Coronary artery (tissue), 2 donors: ENCODE measurements at regions not wholly inside any gene's neighbourhood (a gene's known extent, or its start where the extent isn't known, plus 50 kb on each side); places are given as distances from the start of the nearest gene placed in this dataset.

ENCODE experiments used
- DNase-seq: peaks from one replicate; pipeline ENCODE4 v3.0.0-alpha.2; 2017; ENCODE audit warnings: low spot score
- H3K27ac ChIP-seq, 2 donors: fragments of 200-600 bp; sonication (generic); one replicate each; pipeline ENCODE4 v1.5.1; 2016 to 2019
- H3K4me3 ChIP-seq: fragments of 200-600 bp; sonication (generic); 2 replicates; pipeline ENCODE4 v1.5.1; 2016; ENCODE audit warnings: mild to moderate bottlenecking, moderate library complexity
- TF ChIP-seq, protein P1 (sequence below): fragments of 200-600 bp; sonication (generic); IDR thresholded peaks from one replicate; pipeline ENCODE4 v1.5.1; 2019; ENCODE audit warnings: antibody characterized with exemption

DNA sequence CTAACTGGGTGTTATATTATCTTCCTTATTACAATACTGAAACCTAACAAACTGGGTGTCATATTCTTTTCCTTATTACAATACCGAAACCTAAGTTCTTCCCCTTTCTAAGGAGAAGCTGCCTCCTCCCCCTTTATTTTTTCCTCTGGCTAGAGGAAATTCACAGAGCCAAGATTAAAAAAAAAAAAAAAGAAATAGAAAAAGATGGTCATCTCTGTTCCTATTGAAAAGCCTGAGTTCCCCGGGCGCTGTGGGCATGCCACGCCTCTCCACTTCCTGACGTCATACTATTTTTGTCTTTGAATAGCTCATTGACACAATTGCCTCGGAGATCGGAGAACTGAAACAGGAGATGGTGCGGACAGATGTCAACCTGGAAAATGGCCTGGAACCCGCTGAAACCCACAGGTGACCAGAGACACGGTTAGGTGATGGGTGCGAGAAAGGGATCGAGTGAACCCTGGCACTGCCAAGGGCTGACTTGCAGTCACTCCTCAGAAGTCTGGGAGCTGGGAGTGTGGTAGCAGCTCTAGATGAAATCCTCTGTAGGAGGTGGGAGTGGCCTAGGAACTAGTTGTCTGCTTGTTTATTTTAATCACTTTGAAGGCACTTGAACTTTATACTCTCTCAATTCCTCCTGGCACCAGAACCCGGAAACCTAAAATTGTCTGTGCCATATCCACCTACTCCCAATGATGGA is 82.2 kb upstream of the NAA20 start:
- peak overlapping the region; percentile 35 to 92 for H3K27ac ChIP-seq
- H3K4me3 ChIP-seq: peak overlapping the region; percentile 62
- TF ChIP-seq, protein P1, sequence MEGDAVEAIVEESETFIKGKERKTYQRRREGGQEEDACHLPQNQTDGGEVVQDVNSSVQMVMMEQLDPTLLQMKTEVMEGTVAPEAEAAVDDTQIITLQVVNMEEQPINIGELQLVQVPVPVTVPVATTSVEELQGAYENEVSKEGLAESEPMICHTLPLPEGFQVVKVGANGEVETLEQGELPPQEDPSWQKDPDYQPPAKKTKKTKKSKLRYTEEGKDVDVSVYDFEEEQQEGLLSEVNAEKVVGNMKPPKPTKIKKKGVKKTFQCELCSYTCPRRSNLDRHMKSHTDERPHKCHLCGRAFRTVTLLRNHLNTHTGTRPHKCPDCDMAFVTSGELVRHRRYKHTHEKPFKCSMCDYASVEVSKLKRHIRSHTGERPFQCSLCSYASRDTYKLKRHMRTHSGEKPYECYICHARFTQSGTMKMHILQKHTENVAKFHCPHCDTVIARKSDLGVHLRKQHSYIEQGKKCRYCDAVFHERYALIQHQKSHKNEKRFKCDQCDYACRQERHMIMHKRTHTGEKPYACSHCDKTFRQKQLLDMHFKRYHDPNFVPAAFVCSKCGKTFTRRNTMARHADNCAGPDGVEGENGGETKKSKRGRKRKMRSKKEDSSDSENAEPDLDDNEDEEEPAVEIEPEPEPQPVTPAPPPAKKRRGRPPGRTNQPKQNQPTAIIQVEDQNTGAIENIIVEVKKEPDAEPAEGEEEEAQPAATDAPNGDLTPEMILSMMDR: no peak
- no peak for DNase-seq

DNA sequence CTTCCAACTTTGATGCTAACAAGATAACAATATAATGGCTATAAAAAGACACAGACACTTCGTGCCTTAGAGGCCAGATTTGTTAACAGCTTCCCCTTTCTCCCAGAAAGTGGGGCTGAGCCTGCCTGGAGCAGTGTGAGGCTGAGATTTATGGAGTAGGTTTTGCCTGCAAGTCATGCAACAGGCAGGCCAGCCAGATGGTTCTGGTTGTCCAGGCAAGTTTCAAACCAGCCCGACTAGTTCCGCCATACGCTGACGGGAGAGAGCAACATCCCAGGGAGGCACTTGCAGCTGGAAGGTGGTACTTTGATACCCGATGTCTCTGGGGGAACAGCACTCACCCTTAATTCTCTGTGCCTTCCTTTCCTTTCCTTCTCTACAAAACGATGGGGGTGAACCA is 81.3 kb upstream of the NAA20 start:
- TF ChIP-seq, protein P1: no peak
- peak overlapping the region; percentile 62 for H3K4me3 ChIP-seq
- no peak for DNase-seq
- H3K27ac ChIP-seq: peak overlapping the region in 1 of 2 donors; percentile 92

DNA sequence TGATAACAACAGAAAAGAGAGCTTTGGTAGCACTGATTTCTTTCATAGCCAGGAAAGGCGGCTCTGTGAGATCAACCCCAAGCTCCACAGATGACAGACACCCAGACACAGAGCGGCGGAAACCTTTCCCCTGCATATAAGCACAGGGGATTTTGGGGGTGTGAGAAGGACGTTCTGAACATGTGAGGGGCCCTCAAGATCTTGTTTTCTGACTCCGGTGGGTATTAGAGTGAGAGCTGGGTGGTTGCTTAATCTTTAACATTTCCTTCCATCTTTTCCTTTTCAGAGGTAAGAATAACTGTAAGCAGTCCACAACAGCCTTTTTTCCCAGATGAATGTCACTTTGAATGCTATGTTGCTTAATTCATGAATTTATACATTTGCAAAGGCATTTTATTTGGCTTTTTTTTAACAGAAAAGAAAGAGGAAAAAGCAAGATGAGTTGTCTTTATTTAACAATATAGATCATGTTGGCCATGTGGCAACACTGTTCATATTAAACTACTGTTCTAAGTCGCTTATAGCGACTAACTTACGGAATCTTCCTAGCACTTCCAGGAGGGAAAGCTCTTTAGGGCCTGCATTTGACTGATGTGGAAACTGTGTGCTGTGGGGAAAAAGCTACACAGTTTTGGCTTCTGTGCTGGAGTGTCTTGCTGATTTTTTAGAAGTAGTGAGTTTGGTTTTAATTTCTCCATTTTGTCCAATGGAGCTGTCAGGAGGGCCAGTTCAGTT is 80.5 kb upstream of the NAA20 start:
- TF ChIP-seq, protein P1: no peak
- H3K4me3 ChIP-seq: peak overlapping the region; percentile 62
- peak overlapping the region in 1 of 2 donors; percentile 92 for H3K27ac ChIP-seq
- no peak for DNase-seq

DNA sequence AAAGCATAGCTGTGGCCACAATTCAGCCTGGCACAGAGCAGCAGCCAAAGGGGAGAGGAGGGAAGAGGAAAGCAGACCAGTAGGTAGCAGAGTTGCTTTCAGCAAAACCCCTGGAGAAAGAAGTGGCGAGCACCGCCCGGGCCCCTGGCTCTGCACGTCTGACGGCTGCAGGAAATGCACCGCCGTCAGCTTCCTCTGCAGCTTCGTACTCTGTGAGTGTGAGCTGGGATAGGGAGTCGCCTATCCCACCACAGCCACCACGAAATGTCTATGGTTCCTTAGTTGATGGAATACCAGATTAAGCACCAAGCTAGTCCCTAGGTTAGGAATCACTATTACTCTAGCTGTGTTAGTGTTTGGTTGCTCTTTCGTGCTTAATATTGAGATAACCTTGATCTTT is 79.9 kb upstream of the NAA20 start:
- DNase-seq: no peak
- TF ChIP-seq, protein P1: no peak
- Histone ChIP-seq H3K4me3 (peak overlapping the region; percentile 62), H3K27ac (peak overlapping the region in 1 of 2 donors; percentile 92)

DNA sequence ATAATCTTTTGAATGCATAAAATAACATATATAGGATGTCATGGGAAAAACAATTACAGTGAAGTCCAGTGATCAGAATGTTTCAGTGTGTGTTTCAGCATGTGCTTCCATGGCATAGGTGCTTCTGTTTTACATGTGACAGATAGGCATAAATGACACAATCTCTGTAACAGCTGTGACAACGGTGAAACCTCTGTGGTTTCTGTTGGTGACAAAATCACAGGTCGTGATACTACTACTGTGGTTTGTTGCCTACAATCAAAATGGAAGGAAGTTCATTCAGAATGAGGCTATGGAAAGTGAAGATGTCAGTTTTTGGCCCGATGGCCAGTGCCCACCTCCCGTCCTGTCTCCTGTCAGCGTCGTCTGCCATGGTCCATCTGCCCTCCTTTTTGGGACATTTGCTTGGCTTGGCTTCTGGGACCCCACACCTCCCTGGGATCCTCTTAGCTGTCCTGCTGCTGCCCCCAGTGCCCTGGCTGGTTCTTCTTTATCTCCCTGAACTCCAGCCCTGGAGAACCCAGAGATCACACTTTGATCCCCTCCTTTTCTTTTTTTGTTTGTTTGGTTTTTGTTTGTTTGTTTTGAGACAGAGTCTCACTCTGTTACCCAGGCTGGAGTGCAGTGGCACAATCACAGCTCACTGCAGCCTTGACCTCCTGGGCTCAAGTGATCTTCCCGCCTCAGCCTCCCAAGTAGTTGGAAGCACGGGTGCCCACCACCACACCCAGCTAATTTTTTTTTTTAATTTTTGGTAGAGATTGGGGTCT is 79.3 kb upstream of the NAA20 start:
- TF ChIP-seq, protein P1: no peak
- no peak overlapping the region for H3K4me3 ChIP-seq
- DNase-seq: no peak
- H3K27ac ChIP-seq: peak overlapping the region in 1 of 2 donors; percentile 92

DNA sequence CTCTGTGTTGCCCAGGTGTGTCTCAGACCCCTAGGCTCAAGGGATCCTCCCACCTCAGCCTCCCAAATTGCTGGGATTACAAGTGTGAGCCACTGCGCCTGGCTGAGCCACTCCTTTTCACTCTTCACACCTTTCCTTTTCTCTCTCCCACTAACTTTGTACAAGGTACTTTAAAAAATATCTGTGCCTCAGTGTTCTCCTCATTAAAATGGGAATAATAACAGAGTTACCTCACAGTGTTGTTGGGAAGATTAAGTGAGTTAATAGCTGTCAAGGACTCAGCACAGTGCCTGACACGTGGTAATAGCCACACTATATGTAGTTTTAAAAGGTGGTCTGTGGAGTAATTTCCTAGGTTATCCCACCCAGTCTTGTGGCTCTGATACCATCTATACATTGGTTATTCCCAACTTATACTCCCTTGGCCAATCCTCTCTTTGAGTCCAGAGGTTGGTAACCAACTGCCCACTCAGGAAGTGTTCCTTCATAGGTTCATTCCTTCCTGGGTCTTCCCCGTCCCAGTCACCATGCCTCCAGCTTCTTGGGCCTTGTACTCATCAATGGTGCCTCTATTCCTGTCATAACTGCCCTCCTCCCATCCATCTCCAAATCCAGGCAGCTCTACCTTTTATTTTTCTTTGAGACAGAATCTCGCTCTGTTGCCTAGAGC is 78.6 kb upstream of the NAA20 start:
- no peak for DNase-seq
- H3K4me3 ChIP-seq: no peak overlapping the region
- no peak overlapping the region for H3K27ac ChIP-seq
- TF ChIP-seq, protein P1: no peak
